BE2C (cell line): ENCODE measurements at regions not wholly inside any gene's neighbourhood (a gene's known extent, or its start where the extent isn't known, plus 50 kb on each side); places are given as distances from the start of the nearest gene placed in this dataset.

ENCODE experiments used
- DNase-seq: peaks from one replicate; pipeline ENCODE4 v3.0.0-alpha.2; 2020
- H3K27me3 ChIP-seq: fragments of 250-450 bp; sonication (Bioruptor Pico); 2 replicates; pipeline ENCODE4 v1.5.1; 2020; ENCODE audit warnings: mild to moderate bottlenecking
- H3K36me3 ChIP-seq: fragments of 250-450 bp; sonication (Bioruptor Pico); 2 replicates; pipeline ENCODE4 v1.5.1; 2020; ENCODE audit warnings: mild to moderate bottlenecking
- H3K4me1 ChIP-seq: fragments of 250-450 bp; sonication (Bioruptor Pico); 2 replicates; pipeline ENCODE4 v1.5.1; 2020
- H3K4me3 ChIP-seq: 2 replicates; pipeline ENCODE4 v1.5.1; 2011; ENCODE audit warnings: low read depth, low read length
- H3K9me3 ChIP-seq: fragments of 250-450 bp; sonication (Bioruptor Pico); 2 replicates; pipeline ENCODE4 v1.5.1; 2020
- CTCF ChIP-seq: IDR thresholded peaks from 2 replicates; pipeline ENCODE4 v1.5.1; 2012; ENCODE audit warnings: mild to moderate bottlenecking, low read depth, low read length

DNA sequence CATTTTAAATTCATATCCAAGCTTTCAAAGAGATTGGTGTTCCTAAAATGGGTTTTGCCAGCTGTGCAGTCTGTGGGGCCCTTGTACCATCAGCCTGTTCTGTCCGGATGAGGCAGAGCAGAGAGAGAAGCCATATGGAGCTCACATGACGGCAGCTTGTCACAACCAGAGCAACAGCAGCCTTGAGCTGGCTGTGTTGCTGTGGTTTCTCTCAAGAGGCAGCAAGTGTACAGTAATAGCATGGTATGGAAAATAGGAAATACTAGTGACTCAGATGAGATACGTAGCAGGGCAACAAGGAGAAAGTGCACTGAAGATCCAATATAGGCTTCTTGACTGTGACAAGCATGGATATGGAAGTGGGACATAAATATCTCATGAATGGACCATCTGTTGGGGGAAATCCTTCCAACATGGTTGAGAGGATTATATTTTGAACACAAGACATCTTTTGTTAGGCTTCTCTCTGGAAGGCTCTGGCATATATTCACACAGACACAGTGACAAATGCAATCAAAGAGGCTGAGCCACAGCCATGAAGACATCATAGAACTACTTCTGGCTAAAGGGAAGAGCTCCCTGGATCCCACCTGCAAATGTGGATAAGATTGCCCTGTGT is 251.0 kb upstream of the TAC1 start:
- no peaks in the 10 kb centered on the region for H3K27me3 ChIP-seq
- no peaks in the 10 kb centered on the region for H3K9me3 ChIP-seq
- H3K4me1 ChIP-seq: no peaks in the 10 kb centered on the region
- H3K36me3 ChIP-seq: no peaks in the 10 kb centered on the region
- DNase-seq: no peak
- no peak overlapping the region for H3K4me3 ChIP-seq
- no peak for TF ChIP-seq CTCF

DNA sequence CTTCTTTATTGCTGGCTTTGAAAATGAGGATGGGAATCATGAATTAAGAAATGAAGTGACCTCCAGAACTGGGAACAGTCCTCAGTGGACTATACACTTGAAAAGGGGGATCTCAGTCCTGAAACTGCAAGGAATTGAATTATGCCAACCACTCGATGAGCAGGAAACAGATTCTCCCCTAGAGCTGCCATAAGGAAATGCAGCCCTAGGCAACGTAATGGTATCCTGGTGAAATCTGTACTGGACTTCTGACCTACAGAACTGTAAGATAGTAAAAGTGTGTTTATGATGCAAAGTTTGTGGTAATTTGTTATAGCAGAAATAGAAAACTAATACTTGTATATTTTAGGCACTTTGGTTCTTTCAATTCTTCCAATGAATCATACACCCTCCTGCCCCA is 236.4 kb upstream of the TAC1 start:
- no peaks in the 10 kb centered on the region for H3K36me3 ChIP-seq
- H3K4me1 ChIP-seq: no peaks in the 10 kb centered on the region
- no peak for TF ChIP-seq CTCF
- DNase-seq: no peak
- H3K4me3 ChIP-seq: no peak overlapping the region
- no peaks in the 10 kb centered on the region for H3K9me3 ChIP-seq
- no peaks in the 10 kb centered on the region for H3K27me3 ChIP-seq

DNA sequence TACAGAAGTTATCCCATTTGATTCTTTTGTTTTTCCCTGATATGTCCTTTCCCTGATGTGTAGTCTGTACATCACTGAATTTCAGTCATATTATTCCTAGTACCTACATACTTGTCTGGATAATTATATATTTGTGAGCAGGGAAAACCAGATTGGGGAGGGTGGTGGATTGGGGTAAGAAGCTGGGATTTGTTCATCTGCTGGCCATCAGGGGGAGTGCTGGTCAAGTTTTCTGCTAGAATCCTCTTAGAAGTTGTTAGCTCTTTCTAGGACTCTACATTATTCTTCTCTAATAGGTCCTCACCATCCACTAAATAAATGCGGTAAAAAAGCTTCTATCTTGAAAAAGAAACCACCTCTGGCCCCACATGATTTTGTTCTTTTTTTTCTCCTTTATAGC is 232.7 kb upstream of the TAC1 start:
- Histone ChIP-seq H3K27me3 (no peaks in the 10 kb centered on the region), H3K36me3 (no peaks in the 10 kb centered on the region), H3K9me3 (no peaks in the 10 kb centered on the region), H3K4me3 (no peak overlapping the region), H3K4me1 (no peaks in the 10 kb centered on the region)
- peak; percentile 62 for TF ChIP-seq CTCF
- DNase-seq: peak; percentile 25

DNA sequence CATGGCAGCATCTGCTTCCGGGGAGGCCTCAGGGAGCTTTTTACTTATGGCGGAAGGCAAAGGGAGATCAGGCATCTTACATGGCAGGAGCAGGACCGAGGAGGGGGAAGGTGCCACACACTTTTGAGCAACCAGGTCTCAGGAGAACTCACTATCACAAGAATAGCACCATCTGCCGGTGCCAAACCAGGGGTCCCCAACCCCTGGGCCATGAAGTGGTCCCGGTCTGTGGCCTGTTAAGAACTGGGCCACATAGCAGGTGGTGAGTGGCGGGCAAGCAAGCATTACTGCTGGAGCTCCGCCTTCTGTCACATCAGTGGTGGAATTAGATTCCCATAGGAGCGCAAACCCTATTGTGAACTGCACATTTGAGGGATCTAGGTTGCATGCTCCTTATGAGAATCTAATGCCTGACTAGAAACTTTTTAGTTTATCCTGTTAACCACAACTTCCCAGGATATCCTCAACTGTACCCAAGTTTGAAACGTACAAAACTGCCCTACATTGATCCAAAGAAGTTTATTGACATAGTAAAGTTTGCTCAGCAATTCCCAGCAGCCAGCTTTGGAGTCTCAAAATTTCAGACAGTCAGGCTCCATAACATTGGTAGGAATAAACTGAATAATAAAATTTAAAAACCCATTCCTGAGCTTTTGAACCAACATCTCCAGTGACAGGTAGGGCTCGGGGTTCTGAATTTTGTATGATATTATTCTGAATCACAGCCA is 228.4 kb upstream of the TAC1 start:
- TF ChIP-seq CTCF: no peak
- DNase-seq: no peak
- Histone ChIP-seq H3K9me3 (no peaks in the 10 kb centered on the region), H3K27me3 (no peaks in the 10 kb centered on the region), H3K36me3 (no peaks in the 10 kb centered on the region), H3K4me3 (no peak overlapping the region), H3K4me1 (no peaks in the 10 kb centered on the region)

- DNase-seq: no peak
- H3K36me3 ChIP-seq: no peaks in the 10 kb centered on the region
- no peaks in the 10 kb centered on the region for H3K4me1 ChIP-seq
- no peak overlapping the region for H3K4me3 ChIP-seq
- no peaks in the 10 kb centered on the region for H3K27me3 ChIP-seq
- no peaks in the 10 kb centered on the region for H3K9me3 ChIP-seq
- TF ChIP-seq CTCF: no peak
Measured at GRCh38 chr7:97506728-97507127, 225.2 kb upstream of the TAC1 start.

GRCh38 chr7:97512441-97513207 is 219.3 kb upstream of the TAC1 start:
- Histone ChIP-seq H3K36me3 (no peaks in the 10 kb centered on the region), H3K4me1 (no peaks in the 10 kb centered on the region), H3K27me3 (no peaks in the 10 kb centered on the region), H3K9me3 (no peaks in the 10 kb centered on the region), H3K4me3 (no peak overlapping the region)
- no peak for DNase-seq
- no peak for TF ChIP-seq CTCF
